ENCODE measurements at regions not wholly inside any gene's neighbourhood (a gene's known extent, or its start where the extent isn't known, plus 50 kb on each side); places are given as distances from the start of the nearest gene placed in this dataset.

DNA sequence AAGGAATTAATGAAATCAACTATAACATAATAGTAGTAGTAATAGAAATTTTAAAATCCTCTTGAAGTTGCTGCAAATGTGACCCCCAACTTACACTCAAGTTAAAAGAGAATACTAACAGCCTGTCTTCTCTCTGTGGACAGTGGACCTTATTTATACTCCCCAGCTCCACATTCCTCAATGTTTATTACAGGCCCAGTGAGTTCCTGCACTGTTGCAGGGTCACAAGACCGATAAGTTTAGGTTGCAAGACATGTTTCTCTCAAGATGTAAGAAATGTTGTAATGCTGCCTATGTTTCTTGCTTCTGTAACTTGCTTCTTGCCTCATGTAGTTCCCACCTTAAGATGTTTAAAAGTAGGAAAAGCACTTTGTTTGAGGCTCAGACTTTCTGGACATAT is 888.1 kb downstream of the PDCD6IP start:
- DNase-seq: no peak

DNA sequence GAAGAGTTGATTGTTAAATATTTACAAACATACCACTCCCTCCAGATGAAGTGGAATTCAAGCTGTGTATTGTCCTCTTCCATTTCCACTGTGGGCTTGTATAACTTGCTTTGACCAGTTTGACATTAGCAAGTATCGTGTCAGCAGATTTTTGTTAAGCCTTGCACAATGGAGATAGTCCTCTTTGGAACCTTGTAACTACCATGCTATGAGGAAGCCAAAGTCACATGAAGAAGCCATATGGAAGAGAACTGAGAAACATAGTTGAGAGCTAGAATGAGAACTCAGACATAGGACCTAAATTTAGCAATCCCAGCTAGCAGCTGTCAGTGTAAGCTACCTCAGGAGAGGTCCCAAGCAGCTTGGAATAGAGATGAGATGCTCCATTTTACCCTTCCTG is 889.2 kb downstream of the PDCD6IP start:
- DNase-seq: no peak

DNA sequence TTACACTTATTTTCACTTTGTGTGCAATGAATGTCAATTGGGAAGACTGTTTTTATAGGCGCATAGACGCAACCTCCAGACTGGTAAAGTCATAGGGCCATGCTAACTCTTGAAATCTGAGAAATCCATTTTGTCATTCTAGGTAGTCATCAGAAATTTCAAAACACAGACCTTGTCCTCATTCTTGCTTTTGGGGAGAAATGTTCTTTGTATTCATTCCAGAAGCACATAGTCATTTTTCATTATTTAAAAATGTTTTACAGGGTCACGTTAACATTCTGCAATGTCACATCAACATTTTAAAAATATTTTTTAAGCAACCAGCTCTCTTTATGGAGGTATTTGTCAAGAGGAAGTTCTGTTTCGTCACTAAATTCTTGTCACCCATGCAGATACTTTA is 898.4 kb downstream of the PDCD6IP start:
- DNase-seq: no peak

- DNase-seq: no peak
These were observed 904.6 kb downstream of the PDCD6IP start for GRCh38 chr3:34703053-34703452.

- DNase-seq: no peak
These were observed 914.3 kb upstream of the ARPP21 start for GRCh38 chr3:34724916-34725499.

- no peak for DNase-seq
These were observed 913.6 kb upstream of the ARPP21 start for GRCh38 chr3:34725774-34726173.

- no peak for DNase-seq
These were observed 911.6 kb upstream of the ARPP21 start for GRCh38 chr3:34727700-34728099.

GRCh38 chr3:34742151-34742550 is 897.2 kb upstream of the ARPP21 start:
- no peak for DNase-seq

DNA sequence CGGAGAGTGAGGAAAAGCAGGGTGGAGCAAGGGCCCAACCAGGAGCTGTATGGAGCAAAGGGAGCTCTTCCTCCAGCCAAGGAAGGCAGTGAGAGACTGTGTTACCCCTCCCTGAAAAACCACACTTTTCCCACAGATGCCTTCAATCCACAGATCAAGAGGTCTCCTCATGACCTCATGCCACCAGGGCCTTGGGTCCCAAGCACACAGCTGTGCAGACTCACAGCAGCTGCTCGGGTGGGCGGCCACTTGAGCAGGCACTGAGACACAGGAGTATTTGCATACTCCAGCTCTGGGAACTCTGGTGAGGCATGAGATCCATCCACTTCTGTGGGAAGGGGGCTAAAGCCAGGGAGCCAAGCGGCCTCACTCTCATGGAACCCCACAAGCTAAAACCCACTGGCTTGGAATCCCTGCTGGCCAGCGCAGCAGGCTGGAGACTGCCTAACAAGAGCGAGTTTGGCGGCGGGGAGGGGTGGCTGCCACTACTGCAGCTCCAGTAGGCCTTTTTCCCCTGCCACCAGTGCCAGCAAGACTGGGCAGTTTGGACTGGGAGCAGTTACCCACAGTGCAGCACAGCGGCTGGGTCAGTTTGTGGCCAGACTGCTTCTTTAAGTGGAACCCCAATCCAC is 880.6 kb upstream of the ARPP21 start:
- no peak for DNase-seq

DNA sequence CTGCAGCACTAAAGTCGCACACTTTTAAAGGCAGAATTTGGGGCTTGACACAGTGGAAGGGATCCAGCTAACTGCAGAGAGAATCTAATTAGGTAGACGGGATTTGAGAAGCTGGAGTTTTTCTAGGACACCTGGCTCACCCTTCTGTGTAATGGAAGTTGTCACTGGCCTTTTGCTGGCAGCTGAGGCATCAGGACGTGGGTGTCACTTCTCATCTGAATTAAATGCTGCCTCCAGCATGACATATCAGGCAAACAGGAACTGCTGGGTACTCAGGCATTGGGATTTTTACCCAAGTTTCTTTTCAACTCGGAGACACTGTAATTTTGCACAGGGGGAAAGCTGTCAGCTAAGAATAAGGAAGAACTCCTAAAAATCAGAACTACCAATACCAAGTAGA is 861.9 kb upstream of the ARPP21 start:
- no peak for DNase-seq

DNA sequence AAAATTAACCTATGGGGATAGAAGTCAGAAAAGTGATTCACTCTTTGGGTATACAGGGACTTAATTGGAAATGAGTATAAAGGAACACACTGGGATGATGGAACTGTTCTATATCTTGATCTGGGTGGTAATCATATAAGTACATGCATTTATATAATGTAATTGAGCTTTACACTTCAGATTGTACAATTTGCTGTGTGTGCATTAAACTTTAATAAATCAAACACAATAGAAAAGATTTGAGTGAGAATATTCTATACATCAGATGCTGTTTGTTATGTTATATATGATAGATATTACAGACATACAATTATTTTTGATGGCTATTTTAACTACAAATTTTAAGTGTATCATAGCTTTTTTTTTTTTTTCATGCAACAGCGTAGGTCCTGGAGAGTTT is 860.2 kb upstream of the ARPP21 start:
- no peak for DNase-seq

GRCh38 chr3:34780294-34780693 is 859.0 kb upstream of the ARPP21 start:
- no peak for DNase-seq

- no peak for DNase-seq
These were observed 858.4 kb upstream of the ARPP21 start for GRCh38 chr3:34780973-34781372.

- DNase-seq: no peak
These were observed 856.5 kb upstream of the ARPP21 start for GRCh38 chr3:34782871-34783270.

DNA sequence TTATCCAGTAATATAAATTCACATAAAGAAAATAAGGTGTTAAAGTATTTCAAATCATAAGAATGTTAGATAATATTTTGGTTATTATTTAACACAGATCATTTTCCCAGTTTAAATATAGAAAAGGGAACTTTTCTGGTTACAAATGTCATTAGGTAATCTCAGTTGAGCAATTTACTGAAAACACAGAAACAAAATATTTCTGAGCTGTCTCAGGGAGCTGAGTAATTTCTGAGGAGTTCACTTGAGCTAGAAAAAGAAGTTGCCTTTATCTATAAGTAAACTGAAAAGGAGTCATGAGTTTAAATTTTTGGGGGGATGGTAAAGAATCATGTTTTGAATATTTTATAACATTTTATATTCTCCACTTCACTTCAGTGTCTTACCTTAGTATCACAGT is 855.4 kb upstream of the ARPP21 start:
- no peak for DNase-seq

- no peak for DNase-seq
These were observed 846.3 kb upstream of the ARPP21 start for GRCh38 chr3:34793057-34793456.

DNA sequence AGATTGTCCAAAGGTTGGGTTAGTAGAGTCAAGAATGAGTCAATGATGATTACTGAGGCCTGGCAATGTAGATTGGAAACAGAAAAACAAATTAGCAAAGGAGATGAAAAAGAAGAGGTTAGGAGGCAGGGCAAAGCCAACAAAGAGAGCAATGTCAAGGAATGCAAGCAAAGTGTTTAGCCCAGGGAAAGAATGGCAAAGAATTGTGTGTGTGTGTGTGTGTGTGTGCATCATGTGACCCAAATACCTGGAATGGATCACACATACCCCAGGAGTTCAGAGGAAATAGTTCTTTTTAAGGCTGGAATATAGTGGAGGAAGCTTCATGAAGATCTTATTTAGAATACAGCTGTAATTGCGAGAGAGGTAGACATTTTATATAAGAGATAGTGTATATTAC is 831.7 kb upstream of the ARPP21 start:
- DNase-seq: no peak

- DNase-seq: no peak
These were observed 831.0 kb upstream of the ARPP21 start for GRCh38 chr3:34808287-34808686.

- no peak for DNase-seq
These were observed 810.5 kb upstream of the ARPP21 start for GRCh38 chr3:34828847-34829246.

- no peak for DNase-seq
These were observed 806.3 kb upstream of the ARPP21 start for GRCh38 chr3:34832865-34833508.

GRCh38 chr3:34837848-34838741 is 801.2 kb upstream of the ARPP21 start:
- DNase-seq: no peak

DNA sequence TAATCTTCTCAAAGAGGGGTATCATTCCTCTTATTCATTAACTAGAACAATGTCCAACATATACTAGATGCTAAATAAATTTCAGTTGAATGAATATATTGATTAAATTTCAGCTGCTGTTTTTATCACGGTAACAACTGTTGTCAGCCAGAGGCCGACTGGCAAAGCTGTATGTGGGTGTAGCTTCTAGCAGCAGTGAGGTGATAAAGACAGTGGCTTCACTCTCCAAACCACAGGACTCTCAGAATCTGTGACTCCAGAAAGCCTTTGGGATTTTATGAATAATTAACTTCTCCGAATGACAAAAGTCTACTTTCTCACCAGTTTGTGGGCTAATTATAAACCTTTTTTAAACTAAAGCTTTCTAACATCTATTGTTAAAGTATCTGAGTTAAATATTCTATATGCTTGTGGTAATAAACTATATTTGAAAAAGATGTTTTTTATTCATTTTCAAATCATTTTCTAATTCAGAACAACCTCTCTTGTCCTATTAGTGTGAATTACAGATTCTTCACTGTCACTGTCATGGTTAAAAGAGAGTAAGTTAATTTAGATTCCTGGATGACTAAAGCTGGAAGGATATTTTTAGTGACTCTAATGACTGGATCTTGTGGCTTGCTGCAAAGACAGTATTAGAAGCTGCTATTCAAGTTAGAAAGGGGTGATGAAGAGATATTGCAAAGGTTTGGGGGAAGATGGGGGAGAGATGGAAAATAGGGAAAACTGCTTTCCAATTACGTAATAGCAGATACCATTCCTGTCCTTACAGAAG is 796.4 kb upstream of the ARPP21 start:
- DNase-seq: no peak

DNA sequence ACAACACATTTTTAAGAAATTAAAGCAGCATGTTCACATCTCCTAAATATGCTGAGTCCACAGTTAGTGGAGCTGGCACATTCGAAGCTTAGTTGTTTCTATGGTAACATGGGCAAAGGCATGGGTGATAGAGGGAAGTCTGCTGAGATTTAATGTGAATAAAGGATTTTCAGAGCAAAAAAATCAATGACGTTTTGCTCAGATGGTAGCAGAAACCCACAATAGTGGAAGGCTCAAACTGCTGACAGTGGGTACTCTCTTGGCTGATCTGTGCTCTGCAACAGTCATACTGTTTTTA is 795.1 kb upstream of the ARPP21 start:
- DNase-seq: no peak

All from NCI-H1436 treated with DMSO at 0.1 percent for 48 hours (cell line).